ENCODE measurements at regions not wholly inside any gene's neighbourhood (a gene's known extent, or its start where the extent isn't known, plus 50 kb on each side); places are given as distances from the start of the nearest gene placed in this dataset.
"Not testable (repeated sequence)": the region's sequence is repeated elsewhere in the genome, so short reads cannot be mapped to it uniquely, and the experiment has no call there.

DNA sequence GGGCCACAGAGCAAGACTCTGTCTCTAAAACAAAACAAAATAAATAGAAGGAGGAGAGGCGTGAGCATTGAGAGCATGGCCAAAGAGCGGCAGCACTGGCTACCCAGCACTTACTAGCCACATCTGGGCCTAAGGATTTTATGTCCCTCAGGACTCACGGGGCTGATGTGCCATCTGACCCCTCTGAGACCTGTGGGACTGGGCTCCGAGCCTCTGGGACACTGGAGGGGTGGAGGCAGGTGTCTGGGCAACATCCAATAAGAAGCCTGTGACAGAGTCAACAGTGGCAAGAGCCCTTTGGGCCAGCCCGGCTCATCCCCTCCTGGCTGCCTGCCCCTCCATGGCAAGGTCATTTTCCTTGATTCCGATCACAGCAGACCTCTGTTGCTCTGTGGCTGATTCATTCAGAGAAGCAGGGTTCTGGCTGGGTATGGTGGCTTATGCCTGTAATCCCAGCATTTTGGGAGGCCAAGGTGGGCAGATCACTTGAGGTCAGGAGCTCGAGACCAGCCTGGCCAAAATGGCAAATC, 60.7 kb downstream of the RRM2 start:
- DNase-seq = no peak

DNA sequence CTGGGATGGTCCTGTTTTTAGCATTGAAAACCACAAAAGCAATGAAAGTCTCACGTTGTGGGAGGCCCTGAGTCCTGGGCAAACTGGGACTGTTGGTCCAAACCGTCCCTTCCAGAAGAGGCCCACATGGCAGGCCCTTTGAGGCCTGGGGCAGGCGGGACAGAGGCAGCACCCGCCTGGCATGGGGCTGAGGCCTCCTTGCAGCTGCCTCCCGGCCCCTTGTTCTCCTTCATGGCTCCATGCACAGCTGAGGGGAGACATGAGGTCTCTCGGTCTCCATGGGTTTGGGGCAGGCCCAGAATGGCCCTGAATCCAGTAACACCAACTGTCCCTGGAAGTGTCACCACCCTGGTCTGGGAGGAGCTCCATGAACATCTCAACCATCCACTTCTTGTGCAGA, 61.9 kb downstream of the RRM2 start:
- no peak for DNase-seq

DNA sequence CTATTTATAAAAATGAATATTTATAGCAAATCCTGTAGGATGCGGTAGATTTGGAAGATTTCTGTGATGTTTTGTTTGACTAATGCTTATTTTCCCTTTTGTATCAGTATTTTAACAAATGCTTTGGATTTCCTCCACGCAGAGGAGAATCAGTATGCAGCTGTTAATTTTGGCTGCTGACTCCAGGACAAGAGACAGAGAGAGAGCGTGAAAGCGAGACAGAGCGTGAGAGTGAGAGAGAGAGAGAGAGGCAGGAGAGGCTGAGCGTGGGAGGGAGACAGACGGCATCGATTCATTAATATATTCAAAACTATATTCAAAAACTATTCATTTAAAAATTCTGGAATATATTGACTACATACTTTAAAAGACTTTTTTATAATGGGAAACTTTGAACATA, 62.5 kb downstream of the RRM2 start:
- DNase-seq = no peak

DNA sequence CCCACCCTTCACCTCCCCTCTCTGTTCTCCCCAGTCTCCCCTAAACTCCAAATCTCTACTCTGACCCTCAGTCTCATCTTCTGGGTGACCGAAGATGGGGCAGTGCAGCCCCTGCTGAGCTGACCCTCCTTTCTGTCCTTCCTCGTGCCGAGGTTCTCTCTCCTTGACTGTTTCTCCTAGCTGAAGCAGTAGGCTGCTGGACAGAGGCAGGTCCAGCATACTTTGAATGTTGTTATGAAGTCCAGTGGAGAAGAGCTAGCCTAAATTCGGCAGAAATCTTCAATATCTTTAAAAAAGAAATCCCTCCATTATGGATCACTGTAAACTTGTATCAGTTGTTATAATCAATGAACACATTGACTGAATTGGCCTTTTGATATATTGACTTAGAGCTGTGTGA, 63.2 kb downstream of the RRM2 start:
- DNase-seq = no peak

DNA sequence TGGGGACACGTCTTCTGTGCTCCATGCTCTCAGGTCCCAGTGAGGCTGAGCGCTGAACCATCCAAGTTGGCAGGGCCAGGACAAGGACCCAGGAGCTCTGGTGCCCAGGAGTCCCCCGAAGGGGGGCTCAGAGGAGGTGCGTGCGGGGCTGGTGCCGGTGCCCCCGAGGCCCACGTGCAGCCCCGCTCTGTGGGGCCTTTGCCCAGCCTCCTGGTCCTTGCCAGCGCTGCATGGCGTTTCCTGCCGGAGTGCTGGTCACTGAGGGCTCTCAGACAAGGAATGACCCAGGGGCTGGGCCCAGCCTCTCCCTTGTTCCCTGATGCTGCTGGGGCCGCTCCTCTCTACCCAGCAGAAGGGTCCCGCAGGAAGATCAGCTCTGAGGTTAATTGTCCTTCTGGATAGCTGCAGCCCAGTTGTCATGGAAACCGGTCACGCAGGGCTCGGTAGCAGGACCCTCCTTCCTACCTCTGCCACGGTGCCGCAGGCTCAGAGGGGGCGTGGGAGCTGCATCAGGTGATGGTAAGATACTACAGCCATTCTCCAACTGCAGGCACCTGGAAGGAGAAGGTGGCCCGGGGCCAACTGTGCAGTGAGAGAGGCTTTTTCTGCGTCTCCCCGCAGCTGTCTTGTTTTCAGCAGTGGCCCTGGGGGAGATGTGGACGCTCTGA, 64.5 kb downstream of the RRM2 start:
- DNase-seq = no peak

DNA sequence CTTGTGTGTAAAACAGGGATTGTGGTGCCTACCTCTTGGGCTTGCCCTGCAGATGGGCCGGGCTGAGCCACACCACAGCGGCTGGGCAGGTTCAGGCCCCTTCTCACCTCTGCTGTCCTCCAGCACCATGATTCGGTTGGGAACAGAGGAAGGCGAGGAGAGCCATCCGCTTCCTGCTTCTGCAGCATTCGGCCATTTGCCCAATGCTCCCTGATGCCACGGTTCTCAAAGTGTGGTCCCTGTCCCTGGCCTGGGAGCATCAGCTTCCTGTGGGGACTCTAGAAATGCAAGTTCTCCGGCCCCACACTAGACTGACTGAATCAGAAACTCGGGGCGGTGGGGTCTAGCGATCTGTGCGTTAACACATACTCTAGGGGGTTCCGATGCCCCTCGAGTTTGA, 65.1 kb downstream of the RRM2 start:
- DNase-seq = no peak

DNA sequence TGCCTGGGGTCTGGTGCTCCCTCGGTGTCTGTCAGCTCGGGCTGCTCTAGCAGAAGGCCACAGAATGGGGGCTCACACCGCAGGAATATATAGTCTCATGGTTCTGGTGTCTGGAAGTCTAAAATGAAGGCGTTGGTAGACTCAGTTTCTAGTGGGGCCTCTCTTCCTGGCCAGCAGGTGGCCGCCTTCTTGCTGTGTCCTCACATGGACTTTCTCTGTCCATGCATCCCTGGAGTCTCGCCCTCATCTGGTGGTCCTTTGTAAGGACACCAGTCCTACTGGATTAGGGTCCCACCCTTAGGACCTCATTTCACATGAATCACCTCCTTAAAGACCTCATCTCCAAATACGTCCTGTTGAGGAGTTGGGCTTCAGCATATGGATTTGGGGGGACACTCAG, 65.7 kb downstream of the RRM2 start:
- DNase-seq = no peak

DNA sequence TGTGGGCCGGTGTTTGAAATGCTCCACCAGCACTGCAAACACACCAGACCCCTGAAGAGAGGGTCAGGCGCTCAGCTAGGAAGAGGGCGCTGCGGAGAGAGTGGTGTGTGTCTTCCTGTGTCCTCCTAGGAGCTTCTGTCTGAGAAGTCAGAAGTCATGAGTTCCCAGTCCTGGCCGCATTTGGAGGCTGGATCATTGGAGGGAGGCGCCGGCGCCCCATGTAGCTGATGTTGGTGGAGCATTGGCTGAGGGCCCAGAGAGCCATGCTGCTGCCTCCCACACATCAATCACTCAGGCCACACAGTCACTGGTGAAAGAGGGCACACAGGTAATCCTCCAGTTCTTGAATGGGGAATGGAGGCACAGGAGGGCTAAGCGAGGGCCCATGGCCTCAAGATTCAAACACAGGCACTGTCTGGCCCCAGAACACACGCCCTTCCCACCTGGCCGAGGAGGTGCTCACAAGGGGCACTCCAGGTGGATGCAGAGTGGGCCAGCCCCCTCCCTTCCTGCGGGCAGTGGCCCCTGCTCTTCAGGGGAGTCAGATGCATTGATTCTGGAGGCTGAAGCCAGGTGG, 66.3 kb downstream of the RRM2 start:
- DNase-seq = no peak

DNA sequence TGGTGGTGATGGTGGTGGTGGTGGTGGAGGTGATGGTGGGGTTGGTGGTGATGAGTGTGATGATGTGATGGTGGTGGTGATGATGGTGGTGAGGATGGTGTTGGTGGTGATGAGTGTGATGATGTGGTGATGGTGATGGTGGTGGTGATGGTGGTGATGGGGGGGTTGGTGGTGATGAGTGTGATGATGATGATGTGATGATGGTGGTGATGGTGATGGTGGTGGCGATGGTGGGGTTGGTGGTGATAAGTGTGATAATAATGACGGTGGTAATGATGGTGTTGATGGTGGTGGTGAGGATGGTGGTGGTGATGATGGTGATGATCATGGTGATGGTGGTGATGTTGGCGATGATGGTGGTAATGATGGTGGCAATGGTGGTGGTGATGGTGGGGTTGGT, 67.7 kb downstream of the RRM2 start:
- no peak for DNase-seq

DNA sequence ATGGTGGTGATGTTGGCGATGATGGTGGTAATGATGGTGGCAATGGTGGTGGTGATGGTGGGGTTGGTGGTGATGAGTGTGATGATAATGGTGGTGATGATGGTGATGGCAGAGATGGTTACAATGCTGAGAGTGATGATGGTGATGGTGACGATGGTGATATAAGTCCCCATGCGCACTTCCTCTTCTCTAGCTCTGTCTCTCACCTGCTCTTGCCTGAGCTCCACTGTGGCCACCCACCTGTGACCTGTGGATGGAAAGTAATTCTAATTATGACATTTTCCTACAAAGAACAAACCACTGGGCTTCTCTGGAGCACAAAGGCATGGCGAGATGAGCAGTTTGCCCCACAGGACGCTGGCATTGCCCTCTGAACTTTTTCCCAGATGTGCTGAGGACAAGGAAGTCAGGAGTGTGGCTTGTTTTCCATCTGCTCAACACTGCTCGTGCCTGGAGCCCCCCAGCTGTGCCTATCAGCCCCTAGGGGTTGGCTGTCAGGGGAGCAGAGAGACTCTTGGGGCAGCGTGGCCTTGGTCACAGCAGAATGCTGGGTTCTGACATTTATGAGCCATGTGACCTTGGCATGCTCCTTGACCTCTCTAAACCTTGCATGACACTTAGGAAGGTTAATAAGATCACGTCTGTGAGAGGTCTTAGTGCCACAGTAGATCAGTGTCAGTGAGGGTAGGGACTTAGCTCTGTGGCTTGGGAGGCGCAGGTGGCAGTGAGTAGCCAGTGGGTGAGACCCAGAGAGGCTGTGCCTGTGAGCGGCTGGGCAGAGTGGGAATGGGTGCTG, 68.4 kb downstream of the RRM2 start:
- DNase-seq = no peak

DNA sequence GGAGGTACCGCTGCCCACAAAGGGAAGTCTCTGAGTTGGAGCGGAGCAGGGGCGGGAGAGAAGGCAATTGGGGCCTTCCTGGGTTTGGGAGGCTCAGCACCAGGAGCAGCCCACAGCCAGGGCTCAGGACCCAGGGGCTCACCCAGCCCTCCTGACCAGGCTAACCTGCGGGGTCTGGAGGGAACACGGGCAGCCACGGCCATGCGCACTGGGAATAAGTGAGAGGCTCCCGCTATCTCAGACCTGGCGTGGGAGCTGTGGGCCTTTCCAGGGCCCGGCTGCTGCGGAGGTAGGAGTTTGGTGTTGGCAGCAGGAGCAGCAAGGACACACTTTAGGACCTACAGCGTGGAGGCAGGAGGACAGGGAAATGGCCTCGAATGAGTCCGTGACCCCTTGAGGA, 69.0 kb downstream of the RRM2 start:
- no peak for DNase-seq

DNA sequence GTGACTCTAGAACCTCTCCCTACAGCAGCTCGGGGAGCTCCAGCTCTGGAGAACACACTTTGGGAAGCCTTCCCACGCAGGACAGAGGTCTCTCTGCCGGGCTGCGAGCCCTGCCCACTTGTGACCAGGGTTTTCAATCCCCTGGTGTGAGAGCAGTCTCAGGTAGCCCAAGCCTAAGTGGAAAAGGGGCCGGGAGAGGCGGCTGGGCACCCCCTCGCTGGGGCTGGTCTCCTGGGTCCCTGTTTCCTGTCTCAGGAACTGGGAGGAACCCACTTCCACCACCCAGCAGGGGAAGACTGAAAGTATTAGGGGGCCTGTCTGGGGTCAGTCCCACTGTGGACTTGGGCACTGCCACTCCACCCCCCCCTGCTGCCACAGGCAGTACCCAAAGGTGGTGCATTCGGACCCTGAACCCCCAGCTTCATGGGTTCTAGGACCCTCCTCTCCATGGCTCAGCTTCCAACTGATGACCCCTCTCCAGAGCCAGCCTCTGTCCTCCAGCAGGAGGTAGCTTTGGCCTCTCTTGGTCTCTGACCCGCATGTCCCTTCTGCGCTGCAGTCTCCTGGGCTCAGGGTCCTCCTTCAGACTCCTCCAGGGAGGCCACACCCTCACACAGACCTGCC, 70.0 kb downstream of the RRM2 start:
- DNase-seq = no peak

DNA sequence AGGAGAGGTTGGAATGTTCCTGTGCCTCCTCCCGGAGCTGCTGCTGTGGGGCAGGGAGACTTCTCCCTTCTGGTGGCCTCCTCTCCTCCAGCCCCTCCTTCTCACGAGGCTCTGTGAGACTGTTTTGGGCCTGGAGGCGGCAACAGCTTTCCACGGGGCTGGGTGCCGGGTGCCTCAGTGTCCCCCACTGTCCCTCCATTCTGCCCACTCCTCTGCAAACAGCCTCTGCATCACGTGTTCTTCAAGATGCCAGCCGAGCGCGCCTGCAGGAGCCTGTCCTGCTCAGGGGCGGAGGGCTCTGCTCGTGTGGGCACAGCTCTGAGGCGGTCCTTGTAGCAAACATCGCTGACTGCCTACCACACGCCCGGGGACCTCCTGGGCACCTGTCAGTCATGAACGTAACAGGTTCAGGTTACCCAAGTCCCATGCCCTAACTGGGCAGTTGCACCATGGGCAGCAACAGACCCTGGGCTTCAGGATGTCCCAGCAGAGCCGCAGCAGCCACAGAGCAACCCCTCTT, 70.8 kb downstream of the RRM2 start:
- DNase-seq = no peak

DNA sequence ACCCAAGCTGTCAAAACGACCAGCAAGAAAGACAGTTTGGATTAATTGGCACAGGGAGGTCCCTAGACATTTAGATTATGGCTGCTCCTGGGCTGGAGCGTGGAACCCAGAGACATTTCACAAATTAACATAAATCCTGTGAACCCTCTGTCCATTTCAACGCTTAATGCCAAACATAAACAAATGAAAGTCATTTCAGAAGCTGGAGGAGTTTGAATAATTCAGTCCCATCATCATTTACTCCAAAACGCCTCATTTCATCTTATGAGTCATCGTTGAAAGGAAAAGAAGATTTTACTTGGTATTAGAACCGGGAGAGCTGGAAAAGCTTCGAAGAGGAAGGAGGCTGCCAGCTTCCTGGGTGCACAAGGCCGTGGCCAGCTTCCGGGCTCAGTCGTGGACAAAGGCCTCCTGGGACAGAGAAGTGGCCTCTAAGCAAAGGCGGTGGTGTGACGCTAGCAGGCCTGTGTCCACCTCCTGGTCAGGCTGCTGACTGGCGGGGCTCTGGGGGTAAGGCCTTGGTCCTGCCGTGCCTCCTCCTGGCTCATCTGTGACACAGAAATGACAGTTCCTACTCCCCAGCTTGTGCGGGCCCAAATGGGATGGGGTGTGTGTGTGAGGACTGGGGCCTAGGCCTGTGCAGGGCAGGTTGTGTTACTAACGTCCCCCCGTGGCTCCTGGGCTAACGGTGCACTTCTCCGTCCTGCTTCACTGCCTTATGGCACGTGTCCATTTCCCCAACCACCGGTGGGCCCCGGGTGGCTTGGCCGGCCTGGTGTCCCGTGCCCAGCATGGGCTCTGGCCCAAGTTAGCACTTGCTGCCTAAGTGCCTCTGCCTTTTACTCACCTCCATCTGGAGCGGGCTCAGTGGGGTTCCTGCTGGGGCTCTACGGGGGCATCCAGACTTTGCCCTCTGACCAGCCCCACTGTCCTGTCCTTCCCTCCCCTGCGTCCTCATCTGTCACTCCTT, 71.6 kb downstream of the RRM2 start:
- no peak for DNase-seq

DNA sequence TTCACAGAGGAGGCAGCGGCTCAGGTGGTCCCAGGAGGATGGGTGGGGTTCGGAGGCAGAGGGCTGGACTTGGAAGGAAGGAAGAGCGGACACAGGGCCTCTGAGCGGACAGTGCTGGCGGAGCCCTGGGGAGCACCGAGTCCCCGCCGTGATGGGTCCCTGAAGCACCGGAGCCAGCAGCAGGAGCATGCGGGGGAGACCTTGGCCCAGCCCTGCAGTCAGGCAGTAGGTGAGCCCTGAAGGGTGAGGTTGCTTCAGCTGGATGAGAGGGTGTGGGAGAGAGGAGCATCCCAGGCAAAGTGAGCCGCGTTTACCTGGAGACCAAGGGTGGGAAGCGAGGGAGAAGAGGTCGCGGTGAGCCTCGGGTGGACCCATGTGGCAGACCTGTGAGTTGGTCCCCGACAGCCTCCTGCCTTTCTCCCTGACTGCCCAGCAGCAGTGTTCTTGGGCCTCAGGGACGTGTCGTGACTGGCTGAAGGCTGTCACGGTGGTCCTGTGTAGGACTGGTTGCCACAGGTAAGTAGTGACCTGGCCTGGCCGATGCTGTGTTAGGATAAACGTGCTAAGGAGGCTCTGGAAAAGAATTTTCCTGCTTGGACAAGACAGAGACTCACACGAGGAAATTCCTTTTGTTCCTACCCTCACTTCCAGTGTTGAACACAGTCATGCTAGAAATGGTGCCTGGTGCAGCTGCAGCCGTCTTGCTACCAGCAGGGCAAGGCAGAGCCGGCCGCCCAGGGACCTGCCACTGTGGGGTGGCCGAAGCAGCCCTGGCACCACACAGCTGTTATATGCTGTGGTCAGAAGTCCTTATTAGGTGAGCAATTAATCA, 73.0 kb downstream of the RRM2 start:
- DNase-seq = no peak

DNA sequence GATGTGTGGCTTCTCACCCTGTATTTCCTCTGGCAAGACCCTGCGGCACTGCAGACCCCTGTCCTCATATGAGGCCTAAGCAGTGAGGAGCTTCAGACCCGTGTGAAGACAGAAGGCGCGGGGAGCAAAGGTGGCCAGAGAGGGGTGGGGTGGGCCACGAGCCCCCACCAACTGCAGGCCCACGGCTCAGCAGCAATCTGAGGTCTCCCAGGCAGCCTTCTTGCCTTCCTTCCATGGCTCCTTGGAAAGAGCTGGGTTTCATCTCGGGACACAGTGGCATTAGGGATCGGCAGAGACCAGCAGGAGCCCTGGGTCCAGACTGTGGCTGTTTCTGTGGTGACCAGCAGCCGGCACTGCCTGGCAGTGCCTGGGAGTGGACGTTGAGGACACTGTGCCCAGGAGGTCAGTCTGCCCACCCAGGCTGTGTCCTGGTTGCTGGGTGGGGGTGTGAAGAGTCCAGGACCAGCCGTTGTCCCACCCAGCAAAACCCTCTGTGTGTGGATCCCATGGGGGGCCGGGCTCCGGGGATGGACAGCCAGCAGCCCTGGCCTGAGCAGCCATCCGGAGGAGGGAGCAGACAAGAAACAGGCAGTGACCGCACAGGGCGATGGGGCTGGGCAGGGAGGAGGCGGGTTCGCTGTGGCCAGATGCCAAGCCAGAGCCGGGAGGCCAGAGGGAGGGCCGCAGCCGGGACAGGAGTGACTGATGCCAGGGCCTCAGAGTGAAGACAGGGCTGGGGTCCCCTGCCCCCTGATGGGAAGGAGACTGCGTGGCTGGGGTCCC, 73.8 kb downstream of the RRM2 start:
- no peak for DNase-seq

DNA sequence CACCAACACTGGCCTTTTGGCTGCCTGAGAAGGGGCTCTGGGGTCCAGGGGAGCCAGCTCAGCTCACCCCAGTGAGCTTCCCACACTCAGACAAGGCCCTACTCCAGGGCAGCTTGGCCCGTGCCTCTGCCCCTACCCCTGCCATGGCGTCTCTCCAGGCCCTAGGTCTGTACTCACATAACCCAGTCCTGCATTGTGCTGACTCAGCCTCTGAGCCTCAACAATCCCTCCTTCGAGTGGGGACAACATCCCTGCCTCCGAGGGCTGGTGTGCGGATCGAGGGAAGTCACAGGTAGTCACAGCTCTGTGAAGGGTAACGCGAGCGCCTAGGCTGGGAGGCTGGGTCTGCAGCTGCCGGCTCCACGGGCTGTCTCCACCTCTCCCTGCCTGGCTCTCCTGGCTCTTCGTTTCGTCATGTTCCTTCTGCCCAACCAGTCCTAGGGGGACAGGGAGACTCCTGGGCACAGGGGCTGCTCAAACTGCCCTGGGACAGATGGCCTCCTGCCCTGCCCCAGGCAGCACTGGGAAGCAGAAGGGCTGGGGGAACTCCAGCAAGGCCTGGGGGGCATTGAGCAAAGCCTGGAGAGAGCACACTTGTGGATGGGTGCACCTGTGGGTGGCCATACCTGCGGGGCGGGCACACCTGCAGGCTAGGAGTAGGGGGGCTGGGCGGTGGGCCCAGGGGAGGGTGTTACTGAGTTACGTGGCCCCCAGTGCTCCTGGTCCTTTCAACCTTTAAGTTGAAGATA, 74.6 kb downstream of the RRM2 start:
- DNase-seq = no peak

DNA sequence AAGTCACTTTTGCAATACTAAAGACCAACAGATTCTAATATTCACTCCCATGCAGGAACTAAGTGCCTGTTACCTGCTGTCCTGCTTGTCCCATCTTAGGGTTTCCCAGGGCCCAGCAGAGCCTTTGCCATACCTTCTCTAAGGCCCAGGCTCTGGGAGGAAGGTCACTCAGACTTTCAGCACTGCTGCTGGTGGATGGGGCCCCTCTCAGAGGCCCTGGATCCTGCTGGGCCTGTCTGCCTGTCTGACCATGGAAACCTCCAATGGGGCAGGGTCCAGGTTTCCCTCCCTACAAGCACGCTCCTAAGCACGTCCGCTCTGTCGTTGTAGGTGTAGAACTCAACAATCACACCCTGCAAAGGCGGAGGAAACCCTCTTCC, 75.1 kb downstream of the RRM2 start:
- no peak for DNase-seq

DNA sequence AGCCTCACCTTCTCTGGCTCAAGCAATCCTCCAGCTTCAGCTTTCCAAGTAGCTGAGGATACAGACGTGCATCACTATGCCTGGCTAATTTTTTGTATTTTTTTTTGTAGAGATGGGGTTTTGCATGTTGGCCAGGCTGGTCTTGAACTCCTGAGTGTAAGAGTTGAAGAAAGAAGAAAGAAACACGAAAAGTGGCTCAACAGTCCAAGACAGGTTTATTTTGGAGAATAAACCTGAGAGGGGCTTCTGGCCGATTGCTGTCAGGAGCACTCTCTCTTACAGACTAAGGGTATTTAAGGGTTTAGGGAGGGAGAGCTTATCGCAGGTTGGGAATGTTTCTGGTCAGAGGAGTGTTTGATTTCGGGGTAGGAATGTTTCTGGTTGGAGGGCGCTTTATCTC, 75.9 kb downstream of the RRM2 start:
- DNase-seq = not testable (repeated sequence)

DNA sequence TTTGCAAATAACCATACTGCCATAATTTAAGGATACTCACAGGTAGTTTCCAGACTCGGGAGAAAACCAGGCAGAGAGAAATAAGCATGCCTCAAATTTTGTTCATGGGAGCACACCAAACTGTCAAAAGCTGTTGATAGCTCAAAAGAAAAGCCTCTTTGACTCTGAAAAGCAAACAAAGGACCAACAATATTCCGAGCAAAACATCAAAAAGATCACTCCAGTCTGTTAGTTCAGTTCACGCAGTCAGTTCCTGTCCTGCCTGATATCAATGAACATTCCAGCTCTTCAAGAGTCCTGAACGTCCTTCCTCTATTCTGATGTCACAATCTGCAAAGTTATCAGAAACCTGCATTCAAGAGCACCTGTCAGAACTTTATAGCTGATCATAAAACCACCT, 78.7 kb downstream of the RRM2 start:
- DNase-seq = no peak

All from NCI-H526 treated with DMSO at 0.1 percent for 48 hours (cell line).